GM12878 (cell line): ENCODE measurements at regions not wholly inside any gene's neighbourhood (a gene's known extent, or its start where the extent isn't known, plus 50 kb on each side); places are given as distances from the start of the nearest gene placed in this dataset.
A peak's percentile ranks its signal among the peaks of the same experiment; 100 is the strongest.

Source experiments
- BHLHE40 ChIP-seq, 2 experiments: fragments of 450-650 bp in 1 of 2; IDR thresholded peaks; 2 replicates each; pipeline ENCODE4 v1.6.1; 2011 to 2017; ENCODE audit warnings: low read depth in 2 of 2, borderline replicate concordance in 1 of 2, improper control_type of control experiment in 1 of 2, low read length in 1 of 2, mild to moderate bottlenecking in 1 of 2
- BMI1 ChIP-seq: fragments of 450-650 bp; IDR thresholded peaks from 2 replicates; pipeline ENCODE4 v1.6.1; 2016; ENCODE audit warnings: mild to moderate bottlenecking, moderate library complexity, borderline replicate concordance
- EED ChIP-seq: sonication (generic); IDR thresholded peaks from 2 replicates; pipeline ENCODE4 v1.6.1; 2016; ENCODE audit warnings: antibody characterized with exemption, low read depth
- EP300 ChIP-seq, 2 experiments: fragments of 150-350 bp in 1 of 2; IDR thresholded peaks; 2 replicates each; pipeline ENCODE4 v1.6.1; 2011 to 2012; ENCODE audit warnings: low read depth in 2 of 2, low read length in 2 of 2, borderline replicate concordance in 1 of 2, improper control_type of control experiment in 1 of 2, inconsistent platforms in 1 of 2; ENCODE audit not compliant: control insufficient read depth in 1 of 2
- GABPA ChIP-seq: IDR thresholded peaks from 2 replicates; pipeline ENCODE4 v1.6.1; 2014; ENCODE audit warnings: antibody characterized with exemption, low read depth, mild to moderate bottlenecking, inconsistent platforms
- IKZF2 ChIP-seq, 2 experiments: fragments of 450-650 bp; IDR thresholded peaks; 2 replicates each; pipeline ENCODE4 v1.6.1; 2017; ENCODE audit warnings: mild to moderate bottlenecking in 2 of 2, moderate library complexity in 2 of 2
- JUNB ChIP-seq: IDR thresholded peaks from 2 replicates; pipeline ENCODE4 v1.6.1; 2016; ENCODE audit warnings: antibody characterized with exemption, mild to moderate bottlenecking
- NFYA ChIP-seq: IDR thresholded peaks from 2 replicates; pipeline ENCODE4 v1.6.1; 2011; ENCODE audit warnings: low read depth, mild to moderate bottlenecking, low read length, improper control_type of control experiment, borderline replicate concordance
- PAX5 ChIP-seq: IDR thresholded peaks from 2 replicates; pipeline ENCODE4 v1.6.1; 2011; ENCODE audit warnings: low read depth, low read length, borderline replicate concordance
- POLR2AphosphoS2 ChIP-seq: IDR thresholded peaks from 2 replicates; pipeline ENCODE4 v1.6.1; 2011; ENCODE audit warnings: low read depth, mild to moderate bottlenecking, low read length, improper control_type of control experiment, moderate library complexity
- POU2F2 ChIP-seq: IDR thresholded peaks from 3 replicates; pipeline ENCODE4 v1.6.1; 2011; ENCODE audit warnings: low read depth, mild to moderate bottlenecking, low read length, borderline replicate concordance
- SPI1 ChIP-seq: IDR thresholded peaks from 2 replicates; pipeline ENCODE4 v1.6.1; 2011; ENCODE audit warnings: low read depth, mild to moderate bottlenecking, low read length, moderate library complexity, borderline replicate concordance; ENCODE audit not compliant: insufficient read depth
- SREBF2 ChIP-seq: IDR thresholded peaks from 2 replicates; pipeline ENCODE4 v1.6.1; 2012; ENCODE audit warnings: mild to moderate bottlenecking, low read length
- SUZ12 ChIP-seq: fragments of 200-600 bp; sonication (generic); IDR thresholded peaks from one replicate; pipeline ENCODE4 v1.6.1; 2018; ENCODE audit warnings: antibody characterized with exemption, mild to moderate bottlenecking; ENCODE audit not compliant: unreplicated experiment
- ZNF384 ChIP-seq: IDR thresholded peaks from 2 replicates; pipeline ENCODE4 v1.6.1; 2012; ENCODE audit warnings: low read depth, mild to moderate bottlenecking, low read length, improper control_type of control experiment, borderline replicate concordance
- TF ChIP-seq, protein P1 (sequence below): fragments of 450-650 bp; IDR thresholded peaks from 2 replicates; pipeline ENCODE4 v1.6.1; 2016; ENCODE audit warnings: mild to moderate bottlenecking
- TF ChIP-seq, protein P2 (sequence below): IDR thresholded peaks from 2 replicates; pipeline ENCODE4 v1.6.1; 2012; ENCODE audit warnings: low read length, inconsistent platforms
- TF ChIP-seq, protein P3 (sequence below): IDR thresholded peaks from 2 replicates; pipeline ENCODE4 v1.6.1; 2012; ENCODE audit warnings: low read depth, low read length, improper control_type of control experiment

DNA sequence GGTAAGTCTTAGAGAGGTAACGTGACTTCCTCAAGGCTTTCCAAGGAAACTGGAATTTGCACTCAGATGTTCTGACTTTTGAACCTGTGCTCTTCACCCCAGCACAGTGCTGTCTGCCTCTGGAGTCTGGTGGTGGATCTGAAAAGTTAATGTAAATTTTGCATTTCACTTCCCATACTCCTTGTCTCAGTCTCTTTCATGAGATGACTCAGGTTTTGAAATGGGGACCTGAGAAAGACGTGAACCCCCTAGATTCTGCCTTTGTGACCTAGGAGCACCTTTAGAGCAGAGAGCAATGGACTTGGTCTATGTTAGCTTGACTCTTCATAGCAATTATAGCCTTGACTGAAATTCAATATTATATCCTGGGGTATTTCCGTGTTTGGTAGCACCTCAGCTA, 223.0 kb downstream of the QKI start (continued):
- peak; percentile 46; the same call in 1 of the 2 replicates for TF ChIP-seq EED
- peak; percentile 73; the same call in 2 of the 3 replicates for TF ChIP-seq POU2F2
- no peak for TF ChIP-seq SREBF2
- TF ChIP-seq SPI1: peak; percentile 61; the same call in 1 of the 2 replicates
- TF ChIP-seq BHLHE40 (IDR thresholded peaks at IDR 0.05; ENCODE audit: borderline replicate concordance in 1 of 2, low read depth in 2 of 2, low read length in 1 of 2): 0 out of 4 replicates have a peak, but pooled peaks of 1 of the 2 experiments have one; percentile 18
- TF ChIP-seq, protein P1, sequence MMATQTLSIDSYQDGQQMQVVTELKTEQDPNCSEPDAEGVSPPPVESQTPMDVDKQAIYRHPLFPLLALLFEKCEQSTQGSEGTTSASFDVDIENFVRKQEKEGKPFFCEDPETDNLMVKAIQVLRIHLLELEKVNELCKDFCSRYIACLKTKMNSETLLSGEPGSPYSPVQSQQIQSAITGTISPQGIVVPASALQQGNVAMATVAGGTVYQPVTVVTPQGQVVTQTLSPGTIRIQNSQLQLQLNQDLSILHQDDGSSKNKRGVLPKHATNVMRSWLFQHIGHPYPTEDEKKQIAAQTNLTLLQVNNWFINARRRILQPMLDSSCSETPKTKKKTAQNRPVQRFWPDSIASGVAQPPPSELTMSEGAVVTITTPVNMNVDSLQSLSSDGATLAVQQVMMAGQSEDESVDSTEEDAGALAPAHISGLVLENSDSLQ: peak; percentile 34; the same call in 1 of the 2 replicates
- TF ChIP-seq NFYA: no peak
- TF ChIP-seq JUNB: peak; percentile 72
- TF ChIP-seq ZNF384: no peak
- no peak for TF ChIP-seq GABPA
- TF ChIP-seq, protein P2, sequence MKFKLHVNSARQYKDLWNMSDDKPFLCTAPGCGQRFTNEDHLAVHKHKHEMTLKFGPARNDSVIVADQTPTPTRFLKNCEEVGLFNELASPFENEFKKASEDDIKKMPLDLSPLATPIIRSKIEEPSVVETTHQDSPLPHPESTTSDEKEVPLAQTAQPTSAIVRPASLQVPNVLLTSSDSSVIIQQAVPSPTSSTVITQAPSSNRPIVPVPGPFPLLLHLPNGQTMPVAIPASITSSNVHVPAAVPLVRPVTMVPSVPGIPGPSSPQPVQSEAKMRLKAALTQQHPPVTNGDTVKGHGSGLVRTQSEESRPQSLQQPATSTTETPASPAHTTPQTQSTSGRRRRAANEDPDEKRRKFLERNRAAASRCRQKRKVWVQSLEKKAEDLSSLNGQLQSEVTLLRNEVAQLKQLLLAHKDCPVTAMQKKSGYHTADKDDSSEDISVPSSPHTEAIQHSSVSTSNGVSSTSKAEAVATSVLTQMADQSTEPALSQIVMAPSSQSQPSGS: 0 out of 2 replicates have a peak, but pooled peaks have one; percentile 36
- no peak for TF ChIP-seq IKZF2 (IDR thresholded peaks at IDR 0.05)
- peak in 1 of 2 experiments; percentile 35; a peak in 1 of 4 replicates for TF ChIP-seq EP300 (IDR thresholded peaks at IDR 0.05; ENCODE audit: borderline replicate concordance in 1 of 2, control insufficient read depth in 1 of 2, low read depth in 2 of 2, low read length in 2 of 2)
- TF ChIP-seq, protein P3, sequence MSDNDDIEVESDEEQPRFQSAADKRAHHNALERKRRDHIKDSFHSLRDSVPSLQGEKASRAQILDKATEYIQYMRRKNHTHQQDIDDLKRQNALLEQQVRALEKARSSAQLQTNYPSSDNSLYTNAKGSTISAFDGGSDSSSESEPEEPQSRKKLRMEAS: no peak
- TF ChIP-seq SUZ12: no peak
- TF ChIP-seq BMI1: no peak
- no peak for TF ChIP-seq POLR2AphosphoS2
- TF ChIP-seq PAX5: peak; percentile 49; the same call in 1 of the 2 replicates
